ENCODE measurements at regions not wholly inside any gene's neighbourhood (a gene's known extent, or its start where the extent isn't known, plus 50 kb on each side); places are given as distances from the start of the nearest gene placed in this dataset.
"Not testable (repeated sequence)": the region's sequence is repeated elsewhere in the genome, so short reads cannot be mapped to it uniquely, and the experiment has no call there.

DNA sequence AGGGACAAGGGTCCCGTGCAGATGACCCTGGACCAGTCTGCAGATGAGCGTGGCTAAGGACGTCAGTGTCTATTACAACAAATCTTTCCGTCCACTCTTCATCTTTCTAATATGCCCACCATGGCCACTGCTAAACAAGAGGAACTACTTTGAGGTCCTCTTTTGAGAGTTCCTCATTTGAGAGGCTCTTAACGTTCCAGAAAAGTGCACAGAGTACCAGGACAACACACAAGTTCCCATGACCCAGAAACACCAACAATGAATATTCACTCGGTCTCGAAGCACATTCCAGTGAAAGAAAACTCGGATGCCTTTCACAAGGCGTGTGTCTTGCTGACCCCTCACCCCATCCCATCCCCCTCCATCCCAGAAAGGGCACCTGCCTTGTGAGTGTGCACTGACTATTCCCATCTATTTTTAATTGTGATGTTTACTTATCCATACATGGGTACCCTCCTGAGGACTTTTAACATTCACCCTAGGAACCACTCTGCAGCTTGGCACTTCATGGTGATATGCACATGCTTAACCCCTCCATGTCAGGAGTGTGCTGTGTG lies 157.0 kb downstream of the SHANK2 start:
- DNase-seq = no peak

DNA sequence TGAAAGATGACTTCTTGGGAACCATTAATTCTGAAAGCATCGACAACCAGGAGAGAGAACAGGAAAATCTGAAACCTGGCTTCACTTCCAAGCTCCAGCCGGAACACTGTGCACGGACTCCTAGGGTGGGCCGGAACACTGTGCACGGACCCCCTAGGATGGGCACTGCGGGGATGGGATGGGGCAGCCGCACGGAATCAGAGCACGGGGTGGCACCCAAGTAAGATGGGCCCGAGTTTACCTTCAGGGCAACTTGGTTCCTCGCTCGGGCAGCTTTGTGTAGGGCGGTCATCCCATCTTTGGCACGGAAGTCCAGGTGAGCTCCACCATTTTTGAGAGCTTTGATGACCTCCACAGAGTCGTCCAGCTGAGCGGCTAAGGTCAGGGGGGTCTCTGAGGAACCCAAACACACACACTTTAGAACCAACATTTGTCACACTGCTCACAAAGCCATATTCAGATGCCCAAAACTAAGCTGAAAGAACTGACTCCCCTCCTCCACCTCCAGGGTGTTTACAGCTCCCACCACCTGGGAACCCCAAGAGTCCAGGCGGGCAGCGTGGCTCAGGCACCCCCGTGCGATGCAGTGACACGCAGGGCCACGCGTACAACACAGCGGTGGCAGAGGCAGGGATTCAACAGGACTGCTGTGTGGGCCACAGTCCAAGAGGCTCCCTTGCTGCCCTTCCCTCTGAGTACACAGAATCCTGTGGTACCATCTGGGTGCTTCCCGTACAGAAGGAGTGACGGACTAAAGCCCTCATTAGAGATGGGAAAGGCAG lies 157.9 kb downstream of the SHANK2 start:
- DNase-seq = no peak

GRCh38 chr11:71093783-71094182 lies 158.6 kb downstream of the SHANK2 start:
- DNase-seq = no peak

GRCh38 chr11:71091506-71092265 lies 160.7 kb downstream of the SHANK2 start:
- DNase-seq = no peak

DNA sequence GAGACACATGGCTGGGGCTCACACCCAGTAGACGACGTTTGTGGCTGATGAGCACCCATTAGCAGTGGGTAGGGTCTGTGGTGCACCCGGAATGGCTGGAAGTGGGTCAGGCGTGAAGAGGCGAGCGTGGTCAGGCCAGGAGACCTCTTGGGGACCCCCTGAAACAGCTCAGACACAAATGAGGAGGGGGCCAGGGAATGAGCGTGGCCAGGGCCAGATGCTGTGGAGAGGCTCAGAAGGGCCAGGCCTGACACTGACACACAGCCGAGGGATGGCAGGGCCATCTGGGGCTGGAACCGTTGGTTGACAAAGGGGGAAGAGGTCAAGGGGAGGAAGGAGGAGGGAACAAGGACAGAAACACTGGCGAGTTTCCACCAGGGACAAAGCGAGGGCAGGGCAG lies 162.8 kb downstream of the SHANK2 start:
- no peak for DNase-seq

DNA sequence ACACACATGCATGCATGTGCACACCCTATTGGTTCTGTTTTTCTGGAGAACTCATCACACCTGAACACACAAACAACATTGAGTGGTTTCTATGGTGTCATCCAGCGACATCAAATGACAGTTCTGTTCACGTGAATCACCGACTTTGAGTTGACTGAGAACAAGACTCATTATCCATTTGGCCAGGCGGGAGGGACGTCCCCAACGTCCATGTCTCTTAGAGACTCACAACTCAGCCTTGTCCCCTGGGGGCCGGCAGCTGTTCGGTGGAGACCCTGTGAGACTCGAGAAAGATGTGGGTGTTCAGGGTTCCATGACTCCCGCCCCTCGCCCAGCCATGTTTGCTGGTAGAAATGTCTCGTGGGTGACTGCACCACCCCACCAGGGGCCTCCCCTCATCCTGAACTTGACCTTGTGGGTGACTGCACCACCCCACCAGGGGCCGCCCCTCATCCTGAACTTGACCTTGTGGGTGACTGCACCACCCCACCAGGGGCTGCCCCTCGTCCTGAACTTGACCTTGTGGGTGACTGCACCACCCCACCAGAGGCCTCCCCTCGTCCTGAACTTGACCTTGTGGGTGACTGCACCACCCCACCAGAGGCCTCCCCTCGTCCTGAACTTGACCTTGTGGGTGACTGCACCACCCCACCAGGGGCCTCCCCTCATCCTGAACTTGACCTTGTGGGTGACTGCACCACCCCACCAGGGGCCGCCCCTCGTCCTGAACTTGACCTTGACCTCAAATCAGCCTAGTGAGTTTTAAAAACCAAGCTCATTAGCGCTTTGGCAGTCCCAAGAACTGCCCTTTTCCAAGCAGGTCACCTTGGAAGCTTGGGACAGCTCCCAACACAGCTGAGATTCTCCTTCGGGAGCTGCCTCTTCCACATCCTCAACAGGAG lies 163.8 kb downstream of the SHANK2 start:
- not testable (repeated sequence) for DNase-seq

DNA sequence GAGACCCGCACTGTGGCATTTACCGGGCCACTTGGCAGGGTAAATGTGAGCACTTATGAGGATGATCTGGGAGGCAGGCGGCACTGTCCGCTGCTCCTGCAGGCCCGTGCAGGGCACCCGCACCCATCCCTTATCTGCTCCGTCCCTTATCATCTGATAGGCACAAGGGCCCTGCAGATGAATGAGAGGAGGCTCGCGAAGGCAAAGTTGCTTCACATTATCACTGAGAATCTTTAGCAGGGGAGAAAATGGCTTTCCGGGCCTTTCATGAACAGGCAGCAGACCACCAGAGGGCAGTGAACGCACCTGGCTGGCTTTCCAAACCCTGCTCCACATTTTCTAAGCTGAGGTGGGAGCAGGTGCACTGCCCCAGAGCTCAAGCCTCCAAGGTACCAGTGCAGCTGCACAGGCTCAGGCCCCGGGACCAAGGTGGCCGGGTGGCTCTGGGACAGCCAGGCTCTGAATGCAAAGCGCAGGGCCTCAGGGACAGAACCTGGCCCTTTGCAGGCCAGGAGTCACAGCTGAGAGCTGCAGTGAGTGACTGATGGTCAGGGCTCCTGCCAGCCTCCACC lies 165.6 kb downstream of the SHANK2 start:
- peak; percentile 71 for DNase-seq

DNA sequence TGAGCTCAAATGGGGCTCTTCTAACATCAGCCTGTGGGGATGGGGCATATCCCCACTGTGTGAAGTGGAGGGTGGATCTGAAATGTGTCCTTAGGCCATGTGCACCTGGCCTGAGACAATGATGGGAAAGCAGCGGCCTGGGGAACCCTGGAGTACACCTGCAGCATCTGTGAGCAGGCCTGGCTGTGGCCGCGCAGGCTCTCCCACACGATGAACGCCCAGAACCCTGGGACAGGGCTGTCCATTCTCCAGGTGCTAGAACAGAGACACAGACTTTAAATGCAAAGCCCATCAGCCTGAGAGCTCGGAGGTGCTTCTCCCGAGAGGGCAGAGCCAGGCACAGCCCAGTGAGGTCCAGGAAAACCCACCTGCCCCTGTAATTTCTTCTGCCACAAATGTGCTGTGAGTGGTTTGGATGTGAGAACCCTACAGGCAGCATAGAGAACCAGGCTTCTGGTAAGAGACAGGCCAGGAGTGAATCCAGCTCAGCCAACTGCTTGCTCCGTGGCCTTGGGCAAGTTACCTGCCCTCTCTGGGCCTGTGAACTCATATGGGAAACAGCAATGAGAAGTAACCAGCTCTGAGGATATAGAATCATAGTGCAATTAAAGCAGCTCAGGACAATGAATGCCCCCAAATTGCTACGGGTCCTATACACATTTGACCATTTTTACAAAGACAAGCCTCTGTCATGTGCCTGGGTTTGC lies 167.9 kb downstream of the SHANK2 start:
- no peak for DNase-seq

- DNase-seq = no peak
These were observed 169.3 kb downstream of the SHANK2 start for GRCh38 chr11:71083105-71083504.

DNA sequence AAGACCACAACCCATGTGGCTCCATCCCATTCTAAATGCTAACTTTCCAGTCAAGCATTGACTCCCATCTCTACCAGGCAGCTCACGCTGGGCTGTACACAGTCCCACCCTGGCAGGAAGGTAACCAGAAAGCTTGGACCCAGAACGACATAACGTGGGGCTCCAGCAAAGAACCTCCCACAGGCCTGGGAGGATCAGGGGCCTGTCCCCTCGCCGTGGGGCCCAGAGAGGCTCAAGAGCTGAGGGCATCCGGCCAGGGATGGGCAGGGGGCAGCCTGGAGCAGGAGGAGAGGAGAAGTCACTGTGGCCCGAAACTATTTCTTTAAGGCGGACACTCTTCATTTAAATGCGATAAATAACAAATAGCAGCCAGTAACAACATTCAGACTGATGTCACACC lies 169.9 kb downstream of the SHANK2 start:
- no peak for DNase-seq

DNA sequence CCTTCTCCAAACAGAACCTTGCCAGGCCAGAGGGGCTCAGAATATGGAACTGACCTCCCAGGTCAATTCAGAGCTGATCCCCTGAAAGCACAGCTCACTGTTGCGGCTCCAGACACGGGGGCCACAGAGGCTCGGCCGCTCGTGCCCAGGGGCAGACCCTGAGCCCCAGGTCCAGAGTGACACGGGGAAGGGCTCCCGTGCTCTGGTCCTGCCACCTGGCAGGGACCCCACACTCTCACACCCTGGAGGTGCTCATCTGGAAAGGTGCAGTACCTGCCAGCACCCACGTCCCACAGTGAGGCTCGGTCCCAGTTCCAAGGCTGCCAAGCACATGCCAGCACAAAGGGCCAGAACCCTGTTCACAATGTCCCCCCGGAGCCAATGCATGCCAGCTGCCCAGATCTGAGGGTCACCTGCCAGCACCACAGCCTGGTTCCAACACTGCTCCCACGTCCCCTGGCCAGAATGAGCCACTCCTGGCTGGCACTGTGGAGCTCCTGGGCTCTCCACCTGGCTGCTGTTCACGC lies 170.6 kb downstream of the SHANK2 start:
- DNase-seq = no peak

DNA sequence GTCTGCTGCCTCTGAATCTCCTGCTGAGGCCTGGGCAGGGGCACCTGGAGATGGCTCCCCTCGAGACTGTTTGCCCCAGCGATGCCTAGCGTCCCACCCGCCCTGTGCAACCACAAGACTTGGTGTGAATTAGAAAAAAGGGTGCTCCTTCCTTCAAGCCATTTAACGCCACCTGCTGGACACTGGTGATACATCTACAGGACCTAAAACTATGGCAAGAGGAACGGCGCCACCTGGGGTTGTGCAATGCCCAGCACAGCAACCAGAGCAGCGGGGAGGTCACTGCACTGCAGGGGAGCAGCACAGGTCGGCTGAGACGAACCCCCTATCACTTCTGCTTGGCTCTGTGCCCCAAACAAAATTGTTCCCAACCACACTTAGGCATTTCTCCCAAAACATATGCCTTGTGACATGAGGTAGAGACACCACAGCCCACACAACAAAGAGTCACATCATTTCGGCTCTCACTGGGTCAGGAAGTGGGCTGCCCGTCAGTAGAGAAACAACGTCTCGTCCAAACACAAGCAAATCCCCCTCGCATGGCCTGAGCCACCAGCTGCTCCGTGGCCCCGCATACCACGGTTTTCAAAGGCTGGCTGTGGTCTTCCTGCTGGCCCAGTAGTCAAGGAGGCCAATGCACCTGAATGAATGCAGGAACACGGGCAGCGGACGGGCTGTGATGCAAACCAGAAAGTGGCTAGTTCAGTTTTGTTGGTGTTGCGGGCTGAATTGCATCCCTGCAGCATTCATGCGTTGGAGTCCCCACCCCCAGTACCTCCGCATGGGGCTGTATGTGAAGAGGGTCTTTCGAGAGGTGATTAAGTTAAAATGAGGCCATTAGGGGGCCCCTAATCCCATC lies 171.9 kb downstream of the SHANK2 start:
- DNase-seq = peak; percentile 92

DNA sequence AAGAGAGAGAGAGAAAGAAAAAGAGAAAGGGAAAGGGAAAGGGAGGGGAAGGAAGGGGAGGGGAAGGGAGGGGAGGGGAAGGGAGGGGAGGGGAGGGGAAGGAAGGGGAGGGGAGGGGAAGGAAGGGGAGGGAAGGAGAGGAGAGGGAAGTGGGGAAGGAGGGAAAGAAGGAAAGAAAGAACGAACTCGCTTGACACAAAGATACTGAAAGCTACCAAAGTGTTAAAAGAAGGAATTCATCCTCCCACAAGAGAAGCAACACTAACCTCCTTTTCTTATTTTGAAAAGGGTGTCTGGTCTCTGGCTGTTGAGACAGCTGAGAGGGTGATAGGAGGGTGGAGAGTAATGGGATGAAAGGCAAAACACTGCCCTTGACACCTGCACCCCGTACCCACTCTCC lies 172.6 kb downstream of the SHANK2 start:
- no peak for DNase-seq

- peak; percentile 11 for DNase-seq
These were observed 173.9 kb downstream of the SHANK2 start for GRCh38 chr11:71078482-71078881.

DNA sequence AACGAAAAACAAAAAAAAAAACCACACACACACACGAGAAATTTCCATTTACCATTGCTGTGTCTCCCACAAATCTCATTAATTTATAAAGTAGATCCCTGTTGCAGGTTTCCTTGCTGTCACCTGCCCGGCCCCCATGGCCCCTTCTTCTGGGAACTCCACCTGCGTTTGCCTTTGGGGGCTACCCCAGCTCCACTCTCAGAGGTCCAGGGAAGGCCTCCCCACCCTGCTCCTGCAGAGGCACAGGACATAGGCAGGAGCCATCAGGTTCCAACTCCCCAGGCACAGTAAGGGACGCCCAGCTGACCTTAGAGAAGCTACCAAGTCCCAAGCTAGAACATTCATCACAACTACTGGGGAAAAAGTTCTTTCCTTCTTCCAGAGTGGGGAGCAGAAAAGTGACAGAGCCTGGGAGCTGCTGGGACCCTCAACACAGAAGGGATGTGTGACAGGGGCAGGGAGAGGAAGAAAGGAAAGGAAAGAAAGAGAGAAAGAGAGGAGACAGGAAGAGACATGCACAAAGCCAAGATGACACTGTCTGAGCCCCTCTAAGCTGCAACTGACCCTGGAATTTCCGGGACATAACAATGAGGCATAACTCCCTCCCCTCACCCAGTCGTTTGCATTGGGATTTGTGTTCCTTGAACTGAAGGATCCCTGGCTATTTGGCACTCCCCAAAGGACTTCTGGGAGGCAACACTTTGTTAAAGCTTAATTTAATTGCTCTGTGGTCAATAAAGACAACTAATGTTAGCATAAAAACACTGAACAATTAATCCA lies 175.7 kb downstream of the SHANK2 start:
- DNase-seq = no peak

GRCh38 chr11:71075871-71076420 lies 176.4 kb downstream of the SHANK2 start:
- no peak for DNase-seq

DNA sequence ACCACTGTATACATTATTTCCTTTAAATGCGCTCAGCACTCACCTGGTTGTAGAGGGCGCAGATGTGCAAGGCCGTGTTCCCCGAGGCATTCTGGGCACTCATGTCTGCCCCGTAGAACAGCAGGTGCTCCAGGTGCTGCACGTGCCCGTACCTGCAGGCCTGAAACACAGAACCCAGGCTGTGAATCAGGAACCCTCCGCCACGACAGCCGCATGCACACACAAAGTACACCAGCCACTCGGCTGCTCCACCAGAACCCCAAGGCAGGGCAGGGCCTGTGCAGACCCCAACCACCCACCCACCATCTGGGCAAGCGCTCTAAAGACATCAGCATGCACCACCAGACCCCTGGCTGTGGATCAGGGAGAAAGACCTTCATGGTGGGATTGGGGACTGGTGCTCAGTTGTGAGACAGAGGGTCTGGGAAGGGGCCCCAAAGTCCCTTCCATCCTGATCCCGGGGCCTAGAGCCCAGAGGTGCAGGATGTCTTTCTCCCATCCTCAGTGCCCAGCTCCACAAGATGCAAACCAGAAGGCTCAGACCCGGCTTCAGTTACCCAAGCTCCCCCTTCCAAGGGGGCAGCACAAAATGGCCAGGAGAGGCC lies 177.2 kb downstream of the SHANK2 start:
- DNase-seq = no peak

DNA sequence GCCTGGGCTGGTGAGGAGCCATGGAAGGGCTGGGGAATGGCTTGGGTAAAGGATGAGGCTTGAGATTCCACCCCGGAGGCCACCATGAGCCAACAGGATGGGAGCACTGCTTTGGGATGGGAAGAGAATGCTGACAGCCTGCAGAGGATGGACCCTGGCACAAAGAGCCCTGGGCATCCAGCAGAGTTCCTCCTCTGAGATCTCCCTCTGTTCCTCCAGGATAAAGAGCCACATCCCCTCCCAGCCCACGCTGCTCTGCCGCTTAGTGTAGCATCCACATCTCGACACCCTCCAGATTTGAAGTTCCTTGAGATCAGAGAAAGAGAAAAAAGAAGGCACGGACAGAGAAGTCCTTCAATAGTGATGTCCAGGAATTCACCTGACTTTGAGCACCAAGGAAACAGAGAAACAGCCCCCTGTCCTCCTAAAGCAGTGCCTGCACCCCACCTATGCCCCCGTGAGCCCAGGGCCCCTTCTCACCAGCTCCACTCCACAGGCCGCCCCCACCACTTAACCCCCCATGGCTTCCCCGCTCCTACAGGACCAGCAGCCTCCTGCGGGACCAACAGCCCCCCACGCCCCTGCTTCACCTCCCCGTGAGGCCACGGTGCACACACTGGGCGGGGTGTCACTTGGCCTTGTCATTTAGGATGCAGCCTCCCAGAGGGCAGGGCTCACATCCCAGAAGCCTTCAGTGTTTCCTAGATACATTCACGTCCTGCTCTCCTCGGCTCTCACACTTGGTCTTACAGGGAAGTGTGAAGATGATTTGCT lies 180.5 kb downstream of the SHANK2 start:
- no peak for DNase-seq
